SK-N-SH (cell line): ENCODE measurements at regions not wholly inside any gene's neighbourhood (a gene's known extent, or its start where the extent isn't known, plus 50 kb on each side); places are given as distances from the start of the nearest gene placed in this dataset.

Source experiments
- CTCF ChIA-PET: fragments of 300-600, 350-600 bp; formaldehyde crosslinking; extraction: SDS; loops from one replicate; lab custom pipeline; 2021; lab: Yijun Ruan, JAX
- POLR2A ChIA-PET: fragments of 350-600 bp; sonication (Branson Sonifier 250); formaldehyde crosslinking; extraction: SDS; loops from one replicate; lab custom pipeline; 2020; ENCODE audit warnings: antibody characterized with exemption, inconsistent platforms; lab: Yijun Ruan, JAX
- DNase-seq: peaks from one replicate; pipeline ENCODE4 v3.0.0; 2012
- H2AFZ ChIP-seq: fragments of 200-600 bp; sonication (generic); 2 replicates; pipeline ENCODE4 v1.8.1; 2016; ENCODE audit warnings: antibody characterized with exemption, mild to moderate bottlenecking, low read depth
- H3F3A ChIP-seq: fragments of 200-600 bp; sonication (generic); replicated peaks from 2 replicates; pipeline ENCODE3; 2016; ENCODE audit warnings: antibody characterized with exemption, mild to moderate bottlenecking; ENCODE audit not compliant: insufficient read depth
- H3K27ac ChIP-seq, 2 experiments: fragments of 200-500 bp in 1 of 2; fragments of 200-600 bp in 1 of 2; sonication (Bioruptor generic) in 1 of 2; sonication (generic), shearing (Covaris generic) in 1 of 2; 2 replicates each; pipeline versions ENCODE4 v1.5.1 to v1.6.1; 2014 to 2016; ENCODE audit warnings: low read depth in 2 of 2, inconsistent platforms in 1 of 2, low read length in 1 of 2, mild to moderate bottlenecking in 1 of 2, mixed read lengths in 1 of 2
- H3K27me3 ChIP-seq: fragments of 200-600 bp; sonication (generic), shearing (Covaris generic); 2 replicates; pipeline ENCODE4 v1.6.1; 2016; ENCODE audit warnings: mixed run types; ENCODE audit not compliant: insufficient read depth
- H3K36me3 ChIP-seq, 2 experiments: fragments of 200-500 bp in 1 of 2; fragments of 200-600 bp in 1 of 2; sonication (Bioruptor generic) in 1 of 2; sonication (generic) in 1 of 2; replicated peaks in 1 of 2; 2 replicates each; pipeline versions ENCODE3 to v1.5.1; 2014 to 2016; ENCODE audit warnings: low read length in 1 of 2, mild to moderate bottlenecking in 1 of 2; ENCODE audit not compliant: insufficient read depth in 2 of 2, control insufficient read depth in 1 of 2
- H3K4me1 ChIP-seq, 2 experiments: fragments of 200-500 bp in 1 of 2; fragments of 200-600 bp in 1 of 2; sonication (Bioruptor generic) in 1 of 2; sonication (generic), shearing (Covaris generic) in 1 of 2; 2 replicates each; pipeline versions ENCODE4 v1.5.1 to v1.6.1; 2014 to 2016; ENCODE audit warnings: low read depth in 1 of 2, low read length in 1 of 2, mixed run types in 1 of 2; ENCODE audit not compliant: insufficient read depth in 2 of 2, control insufficient read depth in 1 of 2
- H3K4me2 ChIP-seq: fragments of 200-600 bp; sonication (generic), shearing (Covaris generic); 2 replicates; pipeline ENCODE4 v1.6.1; 2017; ENCODE audit warnings: mixed run types
- H3K4me3 ChIP-seq, 2 experiments: fragments of 200-500 bp in 1 of 2; fragments of 200-600 bp in 1 of 2; sonication (Bioruptor generic) in 1 of 2; sonication (generic), shearing (Covaris generic) in 1 of 2; 2 replicates each; pipeline versions ENCODE4 v1.5.1 to v1.8.1; 2014 to 2016; ENCODE audit warnings: low read depth in 2 of 2, inconsistent platforms in 1 of 2, low read length in 1 of 2, mild to moderate bottlenecking in 1 of 2, mixed read lengths in 1 of 2, moderate library complexity in 1 of 2
- H3K79me2 ChIP-seq: fragments of 200-600 bp; sonication (generic); 2 replicates; pipeline ENCODE4 v1.8.1; 2017; ENCODE audit warnings: mild to moderate bottlenecking; ENCODE audit not compliant: insufficient read depth
- H3K9ac ChIP-seq: fragments of 200-600 bp; sonication (generic); 2 replicates; pipeline ENCODE4 v1.6.1; 2017; ENCODE audit warnings: mixed run types
- H3K9me2 ChIP-seq: fragments of 200-600 bp; sonication (generic); 2 replicates; pipeline ENCODE4 v1.6.1; 2017; ENCODE audit warnings: mixed run types
- H3K9me3 ChIP-seq: fragments of 200-600 bp; sonication (generic); 2 replicates; pipeline ENCODE4 v1.6.1; 2017; ENCODE audit warnings: mixed run types, mild to moderate bottlenecking, moderate library complexity
- H4K20me1 ChIP-seq: fragments of 200-600 bp; sonication (generic); 2 replicates; pipeline ENCODE4 v1.6.1; 2017; ENCODE audit warnings: mild to moderate bottlenecking, mixed run types; ENCODE audit not compliant: insufficient read depth
- CHD2 ChIP-seq: fragments of 150-350 bp; IDR thresholded peaks from 2 replicates; pipeline ENCODE4 v1.6.1; 2018; ENCODE audit warnings: low read length; ENCODE audit not compliant: partially characterized antibody
- CTCF ChIP-seq: fragments of 200-600 bp; sonication (generic); IDR thresholded peaks from 2 replicates; pipeline ENCODE4 v1.6.1; 2017; ENCODE audit warnings: antibody characterized with exemption, mild to moderate bottlenecking, moderate library complexity
- ELF1 ChIP-seq: IDR thresholded peaks from 2 replicates; pipeline ENCODE4 v1.4.0; 2012
- EP300 ChIP-seq, 2 experiments: IDR thresholded peaks; 2 replicates each; pipeline versions ENCODE4 v1.4.0 to v1.6.1; 2012; ENCODE audit warnings: borderline replicate concordance in 1 of 2, low read depth in 1 of 2, low read length in 1 of 2
- FOSL2 ChIP-seq: IDR thresholded peaks from 2 replicates; pipeline ENCODE4 v1.4.0; 2012; ENCODE audit warnings: low read depth, mild to moderate bottlenecking, moderate library complexity, borderline replicate concordance
- FOXJ3 ChIP-seq: sonication (generic); formaldehyde crosslinking; IDR thresholded peaks from 2 replicates; pipeline ENCODE4 v1.5.1; 2020; ENCODE audit warnings: mild to moderate bottlenecking, missing genetic modification reagents
- MAX ChIP-seq: IDR thresholded peaks from 2 replicates; pipeline ENCODE4 v1.4.0; 2012; ENCODE audit warnings: low read depth
- POLR2AphosphoS5 ChIP-seq: IDR thresholded peaks from 2 replicates; pipeline ENCODE4 v1.6.1; 2012; ENCODE audit warnings: low read depth, low read length
- SMC3 ChIP-seq: IDR thresholded peaks from 2 replicates; pipeline ENCODE4 v1.6.1; 2012; ENCODE audit warnings: low read depth, low read length, improper control_type of control experiment
- TEAD4 ChIP-seq: IDR thresholded peaks from 2 replicates; pipeline ENCODE4 v1.4.0; 2012; ENCODE audit warnings: mild to moderate bottlenecking, borderline replicate concordance; ENCODE audit not compliant: insufficient read depth
- ZBTB33 ChIP-seq: IDR thresholded peaks from 2 replicates; pipeline ENCODE4 v1.4.0; 2012; ENCODE audit warnings: low read depth, borderline replicate concordance
- WGBS: methylation state at CpG from one replicate; pipeline ENCODE4 v1.1.6; 2017; ENCODE audit warnings: low lambda C conversion rate; 5-methylcytosine and 5-hydroxymethylcytosine counted together

- no peaks in the 10 kb centered on the region for H4K20me1 ChIP-seq
- DNase-seq = no peak
- TF ChIP-seq CTCF (no peak), EP300 (IDR thresholded peaks at IDR 0.05; ENCODE audit: borderline replicate concordance in 1 of 2, low read depth in 1 of 2, low read length in 1 of 2) (no peak), CHD2 (no peak), MAX (no peak), ZBTB33 (no peak)
- H3K9me3 ChIP-seq = peaks cover 4% of the 10 kb centered on the region; the same call in 1 of the 2 replicates
- H3K4me1 ChIP-seq = no peaks in the 10 kb centered on the region
- no peaks in the 10 kb centered on the region for H3K79me2 ChIP-seq
- H3K36me3 ChIP-seq = no peaks in the 10 kb centered on the region
- 77% methylated on average over 8 of the region's 8 CpGs for WGBS
- ChIA-PET CTCF (interaction anchor here (2.1 kb wide), 1 partner anchor 70 kb away, joined by 6 read pairs; no protein-coding TSS in a partner anchor), POLR2A (no interaction called here)
- no peaks in the 10 kb centered on the region for H3F3A ChIP-seq
- no peak overlapping the region for H3K4me3 ChIP-seq
- H3K27me3 ChIP-seq = peaks cover 8% of the 10 kb centered on the region; the same call in 1 of the 2 replicates
- no peak overlapping the region for H3K27ac ChIP-seq
- H3K9ac ChIP-seq = no peak overlapping the region
- no peaks in the 10 kb centered on the region for H3K9me2 ChIP-seq
- no peak overlapping the region for H3K4me2 ChIP-seq
- H2AFZ ChIP-seq = no peak overlapping the region
Observed at GRCh38 chr3:184441202-184441900, 61.5 kb downstream of the CHRD start.

GRCh38 chr3:184443364-184443763 is 63.5 kb downstream of the CHRD start:
- POLR2A ChIA-PET = interaction anchor here (0.6 kb wide), 1 partner anchor 11 kb away, joined by 3 read pairs; no protein-coding TSS in a partner anchor
- H3K9me2 ChIP-seq = no peaks in the 10 kb centered on the region
- no peak overlapping the region for H3K9ac ChIP-seq
- H3K4me3 ChIP-seq = no peak overlapping the region
- H3K27ac ChIP-seq = no peak overlapping the region
- no peaks in the 10 kb centered on the region for H4K20me1 ChIP-seq
- TF ChIP-seq FOXJ3 (CRISPR knock-in tag) (no peak), FOSL2 (no peak), SMC3 (no peak), TEAD4 (no peak), ELF1 (no peak), POLR2AphosphoS5 (no peak)
- TF ChIP-seq, all 33 proteins: peak for 0
- DNase-seq = no peak
- CTCF ChIA-PET = interaction anchor here (0.6 to 1.8 kb wide), 4 partner anchors 25 to 360 kb away, joined by 3 to 7 read pairs (median 4); no protein-coding TSS in a partner anchor
- H3K79me2 ChIP-seq = no peaks in the 10 kb centered on the region
- H3F3A ChIP-seq = no peaks in the 10 kb centered on the region
- peaks cover 1% of the 10 kb centered on the region; the same call in 1 of the 2 replicates for H3K9me3 ChIP-seq
- no peak overlapping the region for H2AFZ ChIP-seq
- no peaks in the 10 kb centered on the region for H3K4me1 ChIP-seq
- no peaks in the 10 kb centered on the region for H3K36me3 ChIP-seq
- H3K4me2 ChIP-seq = no peak overlapping the region
- H3K27me3 ChIP-seq = no peaks in the 10 kb centered on the region; the same call in 1 of the 2 replicates
- 95% methylated on average over 7 of the region's 8 CpGs for WGBS
